HL-60 (cell line): ENCODE measurements at regions not wholly inside any gene's neighbourhood (a gene's known extent, or its start where the extent isn't known, plus 50 kb on each side); places are given as distances from the start of the nearest gene placed in this dataset.

Experiments used
- DNase-seq, 2 experiments: peaks; one replicate each; pipeline ENCODE4 v3.0.0-alpha.2; 2010 to 2020; ENCODE audit warnings: low read depth in 1 of 2, low spot score in 1 of 2
- H3K27ac ChIP-seq: fragments of 250-450 bp; sonication (Bioruptor Pico); replicated peaks from 2 replicates; pipeline ENCODE4 v1.5.1; 2020; ENCODE audit warnings: mild to moderate bottlenecking, moderate library complexity
- H3K27me3 ChIP-seq: fragments of 250-450 bp; sonication (Bioruptor Pico); 2 replicates; pipeline ENCODE4 v1.5.1; 2021; ENCODE audit warnings: mild to moderate bottlenecking, moderate library complexity; ENCODE audit not compliant: insufficient read depth, poor library complexity, severe bottlenecking
- H3K4me3 ChIP-seq: replicated peaks from 2 replicates; pipeline ENCODE4 v1.5.1; 2011; ENCODE audit warnings: mild to moderate bottlenecking, control low read depth, low read length; ENCODE audit not compliant: insufficient read depth
- GABPA ChIP-seq: IDR thresholded peaks from 2 replicates; pipeline ENCODE4 v1.6.1; 2012; ENCODE audit warnings: low read depth
- POLR2AphosphoS5 ChIP-seq: IDR thresholded peaks from 2 replicates; pipeline ENCODE4 v1.6.1; 2012; ENCODE audit warnings: low read depth
- SPI1 ChIP-seq: IDR thresholded peaks from 2 replicates; pipeline ENCODE4 v1.6.1; 2012; ENCODE audit warnings: low read depth, mild to moderate bottlenecking, borderline replicate concordance
- TF ChIP-seq, protein P1 (sequence below): IDR thresholded peaks from 2 replicates; pipeline ENCODE4 v1.6.1; 2012; ENCODE audit warnings: low read depth; ENCODE audit not compliant: insufficient replicate concordance
- TF ChIP-seq, protein P2 (sequence below): IDR thresholded peaks from one replicate; pipeline ENCODE4 v1.5.1; 2011; ENCODE audit warnings: low read length, control low read depth, inconsistent platforms; ENCODE audit not compliant: insufficient read depth

DNA sequence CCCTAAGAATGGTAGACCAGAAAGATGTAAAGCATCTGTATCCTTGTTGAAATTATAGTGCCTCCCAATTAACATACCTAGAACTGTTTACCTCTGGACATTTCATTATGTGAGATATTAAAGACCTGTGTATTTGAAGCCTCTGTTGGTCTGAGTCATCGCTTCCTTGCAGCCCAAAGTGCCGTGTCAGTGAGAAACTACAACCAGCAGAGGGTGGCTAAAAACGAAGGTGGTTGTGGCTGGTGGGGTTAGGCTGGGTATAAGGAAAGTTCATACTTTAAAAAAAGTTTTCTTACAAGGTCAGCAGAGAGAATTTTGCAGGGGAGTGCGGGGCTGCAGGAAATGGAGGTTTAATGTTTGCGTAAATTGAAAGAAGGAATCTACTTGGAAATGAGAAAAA lies 290.7 kb downstream of the TMEM114 start:
- TF ChIP-seq POLR2AphosphoS5 (no peak), GABPA (no peak), SPI1 (no peak)
- TF ChIP-seq, protein P1, sequence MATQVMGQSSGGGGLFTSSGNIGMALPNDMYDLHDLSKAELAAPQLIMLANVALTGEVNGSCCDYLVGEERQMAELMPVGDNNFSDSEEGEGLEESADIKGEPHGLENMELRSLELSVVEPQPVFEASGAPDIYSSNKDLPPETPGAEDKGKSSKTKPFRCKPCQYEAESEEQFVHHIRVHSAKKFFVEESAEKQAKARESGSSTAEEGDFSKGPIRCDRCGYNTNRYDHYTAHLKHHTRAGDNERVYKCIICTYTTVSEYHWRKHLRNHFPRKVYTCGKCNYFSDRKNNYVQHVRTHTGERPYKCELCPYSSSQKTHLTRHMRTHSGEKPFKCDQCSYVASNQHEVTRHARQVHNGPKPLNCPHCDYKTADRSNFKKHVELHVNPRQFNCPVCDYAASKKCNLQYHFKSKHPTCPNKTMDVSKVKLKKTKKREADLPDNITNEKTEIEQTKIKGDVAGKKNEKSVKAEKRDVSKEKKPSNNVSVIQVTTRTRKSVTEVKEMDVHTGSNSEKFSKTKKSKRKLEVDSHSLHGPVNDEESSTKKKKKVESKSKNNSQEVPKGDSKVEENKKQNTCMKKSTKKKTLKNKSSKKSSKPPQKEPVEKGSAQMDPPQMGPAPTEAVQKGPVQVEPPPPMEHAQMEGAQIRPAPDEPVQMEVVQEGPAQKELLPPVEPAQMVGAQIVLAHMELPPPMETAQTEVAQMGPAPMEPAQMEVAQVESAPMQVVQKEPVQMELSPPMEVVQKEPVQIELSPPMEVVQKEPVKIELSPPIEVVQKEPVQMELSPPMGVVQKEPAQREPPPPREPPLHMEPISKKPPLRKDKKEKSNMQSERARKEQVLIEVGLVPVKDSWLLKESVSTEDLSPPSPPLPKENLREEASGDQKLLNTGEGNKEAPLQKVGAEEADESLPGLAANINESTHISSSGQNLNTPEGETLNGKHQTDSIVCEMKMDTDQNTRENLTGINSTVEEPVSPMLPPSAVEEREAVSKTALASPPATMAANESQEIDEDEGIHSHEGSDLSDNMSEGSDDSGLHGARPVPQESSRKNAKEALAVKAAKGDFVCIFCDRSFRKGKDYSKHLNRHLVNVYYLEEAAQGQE, result no peak
- no peak overlapping the region for H3K4me3 ChIP-seq
- no peak overlapping the region for H3K27ac ChIP-seq
- H3K27me3 ChIP-seq, result no peaks in the 10 kb centered on the region
- no peak for DNase-seq

DNA sequence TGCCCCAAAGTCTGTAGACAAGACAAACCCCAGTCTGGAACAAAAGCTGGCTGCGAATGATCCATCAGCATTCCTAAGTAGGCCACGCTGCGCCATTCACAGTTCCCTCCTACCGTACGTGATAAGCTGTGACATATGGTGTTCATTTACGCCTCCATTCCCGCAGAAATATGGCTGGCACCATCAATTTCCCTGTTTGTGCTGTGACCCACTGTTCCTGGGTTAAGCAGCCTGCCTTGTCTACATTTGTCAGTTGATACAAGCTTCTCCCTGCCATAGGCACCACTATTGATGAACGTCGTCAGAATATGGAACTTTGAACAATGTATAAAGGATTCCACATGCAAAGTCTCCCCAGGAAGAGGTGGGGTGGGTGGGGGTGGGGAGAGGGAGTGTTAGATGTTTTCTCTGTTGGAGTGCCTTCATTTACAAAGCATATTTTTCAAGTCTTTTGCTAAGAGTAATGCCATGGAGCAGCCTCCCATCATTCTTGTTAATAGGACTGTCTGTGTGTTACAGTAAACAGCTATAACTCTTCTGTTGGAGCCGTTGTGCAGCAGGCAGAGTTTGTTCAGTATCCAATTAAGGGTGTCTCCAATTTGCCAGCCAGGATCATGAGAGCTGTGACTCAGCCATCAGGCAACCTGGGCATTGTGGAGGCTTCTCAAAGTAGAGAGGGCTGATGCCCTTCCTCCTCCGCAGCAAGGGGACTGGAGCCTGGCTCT lies 294.6 kb downstream of the TMEM114 start:
- Histone ChIP-seq H3K27me3 (no peaks in the 10 kb centered on the region), H3K4me3 (no peak overlapping the region), H3K27ac (no peak overlapping the region)
- TF ChIP-seq POLR2AphosphoS5, result no peak
- no peak for TF ChIP-seq SPI1
- TF ChIP-seq, protein P2, sequence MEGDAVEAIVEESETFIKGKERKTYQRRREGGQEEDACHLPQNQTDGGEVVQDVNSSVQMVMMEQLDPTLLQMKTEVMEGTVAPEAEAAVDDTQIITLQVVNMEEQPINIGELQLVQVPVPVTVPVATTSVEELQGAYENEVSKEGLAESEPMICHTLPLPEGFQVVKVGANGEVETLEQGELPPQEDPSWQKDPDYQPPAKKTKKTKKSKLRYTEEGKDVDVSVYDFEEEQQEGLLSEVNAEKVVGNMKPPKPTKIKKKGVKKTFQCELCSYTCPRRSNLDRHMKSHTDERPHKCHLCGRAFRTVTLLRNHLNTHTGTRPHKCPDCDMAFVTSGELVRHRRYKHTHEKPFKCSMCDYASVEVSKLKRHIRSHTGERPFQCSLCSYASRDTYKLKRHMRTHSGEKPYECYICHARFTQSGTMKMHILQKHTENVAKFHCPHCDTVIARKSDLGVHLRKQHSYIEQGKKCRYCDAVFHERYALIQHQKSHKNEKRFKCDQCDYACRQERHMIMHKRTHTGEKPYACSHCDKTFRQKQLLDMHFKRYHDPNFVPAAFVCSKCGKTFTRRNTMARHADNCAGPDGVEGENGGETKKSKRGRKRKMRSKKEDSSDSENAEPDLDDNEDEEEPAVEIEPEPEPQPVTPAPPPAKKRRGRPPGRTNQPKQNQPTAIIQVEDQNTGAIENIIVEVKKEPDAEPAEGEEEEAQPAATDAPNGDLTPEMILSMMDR, result no peak
- TF ChIP-seq, protein P1, result no peak
- TF ChIP-seq GABPA, result no peak
- DNase-seq, result no peak

DNA sequence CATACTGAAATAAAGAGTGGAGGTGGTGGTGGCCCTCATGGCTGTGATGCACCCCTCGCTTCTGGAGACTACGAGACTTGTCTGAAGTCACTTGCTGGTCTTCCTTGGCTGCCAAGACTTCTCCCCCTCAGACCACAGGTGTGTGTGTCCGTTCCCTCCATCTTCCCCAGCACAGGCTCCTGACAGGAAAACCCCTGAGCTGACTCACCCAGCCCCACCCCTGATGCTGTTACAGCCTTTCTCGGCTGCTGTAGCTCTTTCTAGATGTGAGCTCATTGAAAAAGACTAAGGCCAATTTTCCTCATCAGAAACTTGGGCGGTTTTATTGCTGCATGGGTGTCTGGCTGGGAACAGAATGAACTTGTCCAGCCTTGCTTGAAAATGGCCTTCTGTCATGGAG lies 296.9 kb downstream of the TMEM114 start:
- no peak overlapping the region for H3K27ac ChIP-seq
- TF ChIP-seq, protein P2, result no peak
- TF ChIP-seq GABPA, result no peak
- no peak for TF ChIP-seq POLR2AphosphoS5
- TF ChIP-seq SPI1, result no peak
- TF ChIP-seq, protein P1, result no peak
- no peak overlapping the region for H3K4me3 ChIP-seq
- no peaks in the 10 kb centered on the region for H3K27me3 ChIP-seq
- DNase-seq, result no peak
